ENCODE measurements at regions not wholly inside any gene's neighbourhood (a gene's known extent, or its start where the extent isn't known, plus 50 kb on each side); places are given as distances from the start of the nearest gene placed in this dataset.

GRCh38 chr1:101452825-101453224 is 216.0 kb downstream of the S1PR1 start:
- TF ChIP-seq CTCF (IDR thresholded peaks at IDR 0.05) (no peak), POLR2A (IDR thresholded peaks at IDR 0.05) (no peak)
